ENCODE measurements at regions not wholly inside any gene's neighbourhood (a gene's known extent, or its start where the extent isn't known, plus 50 kb on each side); places are given as distances from the start of the nearest gene placed in this dataset.

GRCh38 chr6:41443616-41444525 lies 102.3 kb upstream of the FOXP4 start:
- Histone ChIP-seq H3K4me2 (ENCODE audit: low read length) (no peak overlapping the region), H3K36me3 (replicated peaks; ENCODE audit: low read depth, low read length) (no peaks in the 10 kb centered on the region), H3K4me1 (ENCODE audit: low read length) (peaks cover 22% of the 10 kb centered on the region), H3K27me3 (ENCODE audit: low read depth, low read length) (no peaks in the 10 kb centered on the region), H3K79me2 (ENCODE audit: low read length) (no peaks in the 10 kb centered on the region), H3K27ac (ENCODE audit: low read length) (no peak overlapping the region), H2AFZ (ENCODE audit: low read depth, low read length) (no peak overlapping the region), H4K20me1 (ENCODE audit: insufficient read depth, low read length) (no peaks in the 10 kb centered on the region), H3K9me3 (ENCODE audit: insufficient read depth, low read length) (no peaks in the 10 kb centered on the region), H3K4me3 (ENCODE audit: low read length) (no peak overlapping the region), H3K9ac (ENCODE audit: low read length) (no peak overlapping the region)
- TF ChIP-seq CTCF (IDR thresholded peaks at IDR 0.05; ENCODE audit: low read depth, low read length), result no peak

GRCh38 chr6:41445261-41445660 lies 100.9 kb upstream of the FOXP4 start:
- no peaks in the 10 kb centered on the region for H3K27me3 ChIP-seq (ENCODE audit: low read depth, low read length)
- no peak overlapping the region for H3K4me2 ChIP-seq (ENCODE audit: low read length)
- H3K36me3 ChIP-seq (replicated peaks; ENCODE audit: low read depth, low read length), result no peaks in the 10 kb centered on the region
- H3K4me3 ChIP-seq (ENCODE audit: low read length), result no peak overlapping the region
- peaks cover 15% of the 10 kb centered on the region for H3K4me1 ChIP-seq (ENCODE audit: low read length)
- no peak overlapping the region for H3K9ac ChIP-seq (ENCODE audit: low read length)
- H3K27ac ChIP-seq (ENCODE audit: low read length), result no peak overlapping the region
- no peaks in the 10 kb centered on the region for H3K9me3 ChIP-seq (ENCODE audit: insufficient read depth, low read length)
- no peak overlapping the region for H2AFZ ChIP-seq (ENCODE audit: low read depth, low read length)
- no peaks in the 10 kb centered on the region for H4K20me1 ChIP-seq (ENCODE audit: insufficient read depth, low read length)
- no peaks in the 10 kb centered on the region for H3K79me2 ChIP-seq (ENCODE audit: low read length)
- TF ChIP-seq CTCF (IDR thresholded peaks at IDR 0.05; ENCODE audit: low read depth, low read length) (no peak), EZH2phosphoT487 (IDR thresholded peaks at IDR 0.05; ENCODE audit: low read depth) (no peak)

GRCh38 chr6:41446132-41446531 lies 100.0 kb upstream of the FOXP4 start:
- TF ChIP-seq EZH2phosphoT487 (IDR thresholded peaks at IDR 0.05; ENCODE audit: low read depth), result no peak
- TF ChIP-seq CTCF (IDR thresholded peaks at IDR 0.05; ENCODE audit: low read depth, low read length), result no peak
- Histone ChIP-seq H2AFZ (ENCODE audit: low read depth, low read length) (no peak overlapping the region), H3K9me3 (ENCODE audit: insufficient read depth, low read length) (no peaks in the 10 kb centered on the region), H4K20me1 (ENCODE audit: insufficient read depth, low read length) (no peaks in the 10 kb centered on the region), H3K27me3 (ENCODE audit: low read depth, low read length) (no peaks in the 10 kb centered on the region), H3K4me2 (ENCODE audit: low read length) (no peak overlapping the region), H3K36me3 (replicated peaks; ENCODE audit: low read depth, low read length) (no peaks in the 10 kb centered on the region), H3K4me3 (ENCODE audit: low read length) (no peak overlapping the region), H3K4me1 (ENCODE audit: low read length) (peaks cover 7% of the 10 kb centered on the region), H3K27ac (ENCODE audit: low read length) (no peak overlapping the region), H3K79me2 (ENCODE audit: low read length) (no peaks in the 10 kb centered on the region), H3K9ac (ENCODE audit: low read length) (no peak overlapping the region)

- Histone ChIP-seq H3K4me3 (ENCODE audit: low read length) (no peak overlapping the region), H3K27me3 (ENCODE audit: low read depth, low read length) (no peaks in the 10 kb centered on the region), H3K9me3 (ENCODE audit: insufficient read depth, low read length) (no peaks in the 10 kb centered on the region), H3K4me1 (ENCODE audit: low read length) (peaks cover 7% of the 10 kb centered on the region), H3K36me3 (replicated peaks; ENCODE audit: low read depth, low read length) (no peaks in the 10 kb centered on the region), H3K79me2 (ENCODE audit: low read length) (no peaks in the 10 kb centered on the region), H2AFZ (ENCODE audit: low read depth, low read length) (no peak overlapping the region), H4K20me1 (ENCODE audit: insufficient read depth, low read length) (no peaks in the 10 kb centered on the region), H3K27ac (ENCODE audit: low read length) (no peak overlapping the region), H3K4me2 (ENCODE audit: low read length) (no peak overlapping the region), H3K9ac (ENCODE audit: low read length) (no peak overlapping the region)
- TF ChIP-seq EZH2phosphoT487 (IDR thresholded peaks at IDR 0.05; ENCODE audit: low read depth), result no peak
- no peak for TF ChIP-seq CTCF (IDR thresholded peaks at IDR 0.05; ENCODE audit: low read depth, low read length)
Observed at GRCh38 chr6:41446907-41447545, 99.2 kb upstream of the FOXP4 start.

Measured in OCI-LY3 (cell line).